GM23338 (cell line): ENCODE measurements at regions not wholly inside any gene's neighbourhood (a gene's known extent, or its start where the extent isn't known, plus 50 kb on each side); places are given as distances from the start of the nearest gene placed in this dataset.
A peak's percentile ranks its signal among the peaks of the same experiment; 100 is the strongest.

ENCODE experiments used
- ATAC-seq: fragments of 200-7000 bp; cut with Tn5 transposase; 3 replicates; pipeline ENCODE4 v1.9.1; 2020
- DNase-seq: peaks from one replicate; pipeline ENCODE4 v3.0.0-alpha.2; 2015; ENCODE audit warnings: low spot score
- H2AFZ ChIP-seq: fragments of 200-600 bp; sonication (generic); 2 replicates; pipeline ENCODE4 v1.8.0; 2016; ENCODE audit warnings: antibody characterized with exemption, mild to moderate bottlenecking, moderate library complexity
- H3F3A ChIP-seq: fragments of 200-600 bp; sonication (generic); replicated peaks from 2 replicates; pipeline ENCODE4 v1.8.0; 2017; ENCODE audit warnings: antibody characterized with exemption, mixed run types, low read depth
- H3K27ac ChIP-seq: fragments of 200-600 bp; sonication (generic); 2 replicates; pipeline ENCODE4 v1.6.1; 2016; ENCODE audit warnings: low read depth
- H3K27me3 ChIP-seq: fragments of 200-600 bp; sonication (generic); 2 replicates; pipeline ENCODE4 v1.8.0; 2016; ENCODE audit warnings: mild to moderate bottlenecking, mixed run types, moderate library complexity; ENCODE audit not compliant: insufficient read depth
- H3K36me3 ChIP-seq: fragments of 200-600 bp; sonication (generic); 2 replicates; pipeline ENCODE4 v1.8.0; 2016; ENCODE audit warnings: mild to moderate bottlenecking; ENCODE audit not compliant: insufficient read depth
- H3K4me1 ChIP-seq: fragments of 200-600 bp; sonication (generic); 2 replicates; pipeline ENCODE4 v1.8.0; 2016; ENCODE audit warnings: mild to moderate bottlenecking, moderate library complexity; ENCODE audit not compliant: insufficient read depth
- H3K4me2 ChIP-seq: fragments of 200-600 bp; sonication (generic); 2 replicates; pipeline ENCODE4 v1.7.1; 2017; ENCODE audit warnings: mixed run types
- H3K4me3 ChIP-seq: fragments of 200-600 bp; sonication (generic); 2 replicates; pipeline ENCODE4 v1.6.1; 2016; ENCODE audit warnings: mixed run types
- H3K79me2 ChIP-seq: fragments of 200-600 bp; sonication (generic); replicated peaks from 2 replicates; pipeline ENCODE4 v1.8.0; 2017; ENCODE audit warnings: mild to moderate bottlenecking; ENCODE audit not compliant: insufficient read depth
- H3K9me2 ChIP-seq: fragments of 200-600 bp; sonication (generic); 2 replicates; pipeline ENCODE4 v1.8.0; 2017; ENCODE audit not compliant: insufficient read depth
- H4K20me1 ChIP-seq: fragments of 200-600 bp; sonication (generic); replicated peaks from 2 replicates; pipeline ENCODE4 v1.8.0; 2017; ENCODE audit warnings: mild to moderate bottlenecking; ENCODE audit not compliant: insufficient read depth
- H3K27ac Mint-ChIP-seq: 2 replicates; pipeline ENCODE4 v1.8.0; 2020; ENCODE audit warnings: inconsistent platforms, mild to moderate bottlenecking, moderate library complexity, mixed read lengths
- H3K27me3 Mint-ChIP-seq: 3 replicates; pipeline ENCODE4 v1.8.0; 2022; ENCODE audit warnings: low read depth, mild to moderate bottlenecking, moderate library complexity, mixed read lengths, inconsistent platforms; ENCODE audit not compliant: insufficient read depth, poor library complexity
- H3K36me3 Mint-ChIP-seq: 3 replicates; pipeline ENCODE4 v1.8.0; 2021; ENCODE audit warnings: low read depth, mild to moderate bottlenecking, inconsistent platforms, moderate library complexity, mixed read lengths
- H3K4me1 Mint-ChIP-seq: 3 replicates; pipeline ENCODE4 v1.8.0; 2020; ENCODE audit warnings: mild to moderate bottlenecking, inconsistent platforms, mixed read lengths
- H3K4me3 Mint-ChIP-seq: 3 replicates; pipeline ENCODE4 v1.8.0; 2021; ENCODE audit warnings: moderate library complexity, mild to moderate bottlenecking, inconsistent platforms, mixed read lengths
- H3K9me3 Mint-ChIP-seq: 3 replicates; pipeline ENCODE4 v1.8.0; 2020; ENCODE audit warnings: moderate library complexity, mild to moderate bottlenecking, inconsistent platforms, mixed read lengths
- CREB1 ChIP-seq: fragments of 250-450 bp; sonication (Bioruptor Pico); IDR thresholded peaks from 2 replicates; pipeline ENCODE4 v1.5.0; 2020; ENCODE audit warnings: low read depth, mild to moderate bottlenecking, moderate library complexity
- EZH2 ChIP-seq: fragments of 200-600 bp; sonication (generic); IDR thresholded peaks from one replicate; pipeline ENCODE4 v1.8.0; 2017; ENCODE audit warnings: antibody characterized with exemption, mild to moderate bottlenecking, low read depth; ENCODE audit not compliant: unreplicated experiment
- JUNB ChIP-seq: IDR thresholded peaks from one replicate; pipeline ENCODE4 v1.6.1; 2016; ENCODE audit warnings: antibody characterized with exemption; ENCODE audit not compliant: unreplicated experiment
- NANOG ChIP-seq: IDR thresholded peaks from 2 replicates; pipeline ENCODE4 v1.6.1; 2016; ENCODE audit warnings: antibody characterized with exemption, borderline replicate concordance
- POLR2AphosphoS5 ChIP-seq: IDR thresholded peaks from 2 replicates; pipeline ENCODE4 v1.6.1; 2016; ENCODE audit warnings: antibody characterized with exemption, low read depth
- STAT1 ChIP-seq: IDR thresholded peaks from one replicate; pipeline ENCODE4 v1.6.1; 2016; ENCODE audit warnings: antibody characterized with exemption; ENCODE audit not compliant: unreplicated experiment
- ZNF462 ChIP-seq: fragments of 250-450 bp; sonication (Bioruptor Pico); IDR thresholded peaks from 2 replicates; pipeline ENCODE4 v1.5.0; 2020; ENCODE audit warnings: mild to moderate bottlenecking, moderate library complexity
- TF ChIP-seq, protein P1 (sequence below), 2 experiments: fragments of 200-600 bp in 1 of 2; sonication (generic) in 1 of 2; conservative IDR thresholded peaks; 2 replicates each; pipeline versions ENCODE4 v1.5.1 to v1.6.1; 2016 to 2017; ENCODE audit warnings: antibody characterized with exemption in 2 of 2, low read depth in 2 of 2, mild to moderate bottlenecking in 2 of 2, moderate library complexity in 1 of 2

DNA sequence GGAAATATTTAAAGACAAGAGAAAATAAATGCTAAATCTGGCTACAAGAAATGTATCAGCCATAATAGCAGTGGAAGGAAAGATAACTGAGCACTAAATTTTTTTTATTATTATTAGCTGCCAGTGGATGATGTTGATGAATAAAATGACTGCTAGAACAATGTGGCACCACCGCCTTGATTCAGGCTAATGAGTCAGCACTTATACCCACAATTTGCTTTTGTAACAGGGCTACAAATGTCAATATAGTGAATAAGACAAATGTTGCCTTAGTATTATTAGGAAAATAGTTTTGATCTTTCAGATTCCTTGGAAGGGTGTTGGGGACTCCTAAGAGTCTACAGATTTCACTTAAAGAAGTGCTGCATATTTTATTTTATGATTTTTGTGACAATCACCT is 555.2 kb upstream of the GRAMD2B start:
- ATAC-seq (no peak), DNase-seq (no peak)
- Histone ChIP-seq H3K4me1 (peaks cover 10% of the 10 kb centered on the region), H3K4me2 (no peak overlapping the region), H3K36me3 (no peaks in the 10 kb centered on the region), H3K4me3 (no peak overlapping the region), H3K27me3 (no peaks in the 10 kb centered on the region), H3F3A (no peaks in the 10 kb centered on the region), H3K79me2 (no peaks in the 10 kb centered on the region), H4K20me1 (no peaks in the 10 kb centered on the region), H3K9me2 (no peaks in the 10 kb centered on the region), H2AFZ (0 out of 2 replicates have a peak overlapping the region, but pooled peaks have one; percentile 8), H3K27ac (no peak overlapping the region)
- Mint-ChIP-seq H3K27me3 (no peaks in the 10 kb centered on the region), H3K4me3 (no peak overlapping the region), H3K27ac (no peak overlapping the region; the same call in 1 of the 2 replicates), H3K4me1 (peaks cover 9% of the 10 kb centered on the region), H3K9me3 (peaks cover 2% of the 10 kb centered on the region; the same call in 1 of the 3 replicates), H3K36me3 (peaks cover 2% of the 10 kb centered on the region; the same call in 2 of the 3 replicates)
- TF ChIP-seq, protein P1, sequence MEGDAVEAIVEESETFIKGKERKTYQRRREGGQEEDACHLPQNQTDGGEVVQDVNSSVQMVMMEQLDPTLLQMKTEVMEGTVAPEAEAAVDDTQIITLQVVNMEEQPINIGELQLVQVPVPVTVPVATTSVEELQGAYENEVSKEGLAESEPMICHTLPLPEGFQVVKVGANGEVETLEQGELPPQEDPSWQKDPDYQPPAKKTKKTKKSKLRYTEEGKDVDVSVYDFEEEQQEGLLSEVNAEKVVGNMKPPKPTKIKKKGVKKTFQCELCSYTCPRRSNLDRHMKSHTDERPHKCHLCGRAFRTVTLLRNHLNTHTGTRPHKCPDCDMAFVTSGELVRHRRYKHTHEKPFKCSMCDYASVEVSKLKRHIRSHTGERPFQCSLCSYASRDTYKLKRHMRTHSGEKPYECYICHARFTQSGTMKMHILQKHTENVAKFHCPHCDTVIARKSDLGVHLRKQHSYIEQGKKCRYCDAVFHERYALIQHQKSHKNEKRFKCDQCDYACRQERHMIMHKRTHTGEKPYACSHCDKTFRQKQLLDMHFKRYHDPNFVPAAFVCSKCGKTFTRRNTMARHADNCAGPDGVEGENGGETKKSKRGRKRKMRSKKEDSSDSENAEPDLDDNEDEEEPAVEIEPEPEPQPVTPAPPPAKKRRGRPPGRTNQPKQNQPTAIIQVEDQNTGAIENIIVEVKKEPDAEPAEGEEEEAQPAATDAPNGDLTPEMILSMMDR (conservative IDR thresholded peaks at IDR 0.05; ENCODE audit: low read depth in 2 of 2) = no peak
- TF ChIP-seq CREB1 (CRISPR knock-in tag) = no peak
- TF ChIP-seq POLR2AphosphoS5 = no peak
- no peak for TF ChIP-seq EZH2
- TF ChIP-seq STAT1 = no peak
- TF ChIP-seq NANOG = no peak

DNA sequence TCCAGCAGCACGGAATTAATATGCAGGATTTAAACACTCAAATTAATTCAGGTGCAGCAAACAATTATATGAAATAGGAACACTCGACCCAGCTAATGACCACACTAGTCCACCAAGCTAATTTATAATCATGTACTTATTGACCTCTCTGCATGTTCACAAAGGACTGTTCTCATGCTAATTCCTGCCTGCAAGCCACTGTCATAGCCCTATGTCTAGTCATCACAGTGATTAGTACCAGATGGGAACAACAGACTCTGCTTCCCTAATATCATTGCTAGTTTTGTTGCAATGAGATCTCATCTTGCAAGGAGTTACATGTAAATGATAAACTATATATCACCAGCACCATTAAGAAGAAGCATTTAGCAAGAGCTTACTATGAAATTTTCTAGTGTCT is 553.0 kb upstream of the GRAMD2B start:
- Mint-ChIP-seq H3K36me3 (peaks cover 8% of the 10 kb centered on the region; the same call in 2 of the 3 replicates), H3K4me3 (no peak overlapping the region), H3K27me3 (peaks cover 2% of the 10 kb centered on the region), H3K4me1 (peaks cover 9% of the 10 kb centered on the region), H3K27ac (no peak overlapping the region), H3K9me3 (peaks cover 8% of the 10 kb centered on the region; the same call in 2 of the 3 replicates)
- Histone ChIP-seq H3K9me2 (no peaks in the 10 kb centered on the region), H3K27me3 (no peaks in the 10 kb centered on the region), H3K36me3 (no peaks in the 10 kb centered on the region), H2AFZ (no peak overlapping the region), H3K79me2 (no peaks in the 10 kb centered on the region), H3K4me3 (no peak overlapping the region), H4K20me1 (no peaks in the 10 kb centered on the region), H3K27ac (no peak overlapping the region), H3F3A (no peaks in the 10 kb centered on the region), H3K4me1 (peaks cover 10% of the 10 kb centered on the region), H3K4me2 (no peak overlapping the region)
- no peak for TF ChIP-seq ZNF462 (CRISPR knock-in tag)
- no peak for TF ChIP-seq JUNB
- no peak for TF ChIP-seq STAT1
- no peak for TF ChIP-seq POLR2AphosphoS5
- no peak for TF ChIP-seq EZH2
- ATAC-seq (peak; percentile 63), DNase-seq (peak; percentile 13)
